Gastrocnemius medialis (tissue), 4 donors: ENCODE measurements at regions not wholly inside any gene's neighbourhood (a gene's known extent, or its start where the extent isn't known, plus 50 kb on each side); places are given as distances from the start of the nearest gene placed in this dataset.

Experiments used
- ATAC-seq, 2 donors: fragments of 150-250 bp; one replicate each; pipeline ENCODE4 v1.9.1; 2016
- DNase-seq, 2 donors: peaks; one replicate each; pipeline ENCODE4 v3.0.0-alpha.2; 2019
- H3K27ac ChIP-seq, 4 donors: fragments of 200-600 bp; sonication (generic); 1 replicate in 1 of 4; 2 replicates in 3 of 4; pipeline ENCODE4 v1.5.1; 2016 to 2018; ENCODE audit warnings: mild to moderate bottlenecking in 2 of 4, moderate library complexity in 1 of 4
- H3K27me3 ChIP-seq, 3 donors: fragments of 200-600 bp; sonication (generic) in 2 of 3; 1 replicate in 1 of 3; 2 replicates in 2 of 3; pipeline versions ENCODE4 v1.5.1 to v1.6.0; 2016 to 2019; ENCODE audit warnings: mild to moderate bottlenecking in 1 of 3, moderate library complexity in 1 of 3
- H3K36me3 ChIP-seq, 2 donors: fragments of 200-600 bp; sonication (generic) in 1 of 2; one replicate each; pipeline ENCODE4 v1.5.1; 2017 to 2018
- H3K4me1 ChIP-seq, 2 donors: fragments of 200-600 bp; sonication (generic) in 1 of 2; one replicate each; pipeline ENCODE4 v1.5.1; 2016 to 2017; ENCODE audit warnings: mild to moderate bottlenecking in 2 of 2
- H3K4me3 ChIP-seq, 4 donors: fragments of 200-600 bp; sonication (generic) in 3 of 4; 1 replicate in 1 of 4; 2 replicates in 3 of 4; pipeline ENCODE4 v1.5.1; 2016 to 2019; ENCODE audit warnings: mild to moderate bottlenecking in 2 of 4
- H3K9me3 ChIP-seq, 3 donors: fragments of 200-600 bp; sonication (generic) in 2 of 3; 1 replicate in 1 of 3; 2 replicates in 2 of 3; pipeline ENCODE4 v1.5.1; 2016 to 2019
- POLR2A ChIP-seq, 2 donors: fragments of 450-650 bp; IDR thresholded peaks; one replicate each; pipeline ENCODE4 v1.6.1; 2017; ENCODE audit warnings: antibody characterized with exemption in 2 of 2, mild to moderate bottlenecking in 2 of 2, moderate library complexity in 2 of 2
- in situ Hi-C, 4 donors: fragments of 200-750 bp; cut with MboI; loops; one replicate each; pipeline versions ENCODE4 v1.15.0 to v1.8.0; 2017; ENCODE audit warnings: low sequenced_read_pairs in 4 of 4
- intact Hi-C: fragments of 100-400 bp; cut with DNase I; formaldehyde crosslinking; loops from one replicate; pipeline ENCODE4 v1.15.1; 2023; ENCODE audit warnings: low total_unique reads
- TF ChIP-seq, protein P1 (sequence below), 5 experiments: fragments of 450-650 bp in 3 of 5; fragments of 200-600 bp in 2 of 5; sonication (generic) in 2 of 5; IDR thresholded peaks in 4 of 5; conservative IDR thresholded peaks in 1 of 5; 1 replicate in 4 of 5; 2 replicates in 1 of 5; pipeline ENCODE4 v1.5.1; 2016 to 2019; ENCODE audit warnings: antibody characterized with exemption in 5 of 5, mild to moderate bottlenecking in 3 of 5, moderate library complexity in 3 of 5

DNA sequence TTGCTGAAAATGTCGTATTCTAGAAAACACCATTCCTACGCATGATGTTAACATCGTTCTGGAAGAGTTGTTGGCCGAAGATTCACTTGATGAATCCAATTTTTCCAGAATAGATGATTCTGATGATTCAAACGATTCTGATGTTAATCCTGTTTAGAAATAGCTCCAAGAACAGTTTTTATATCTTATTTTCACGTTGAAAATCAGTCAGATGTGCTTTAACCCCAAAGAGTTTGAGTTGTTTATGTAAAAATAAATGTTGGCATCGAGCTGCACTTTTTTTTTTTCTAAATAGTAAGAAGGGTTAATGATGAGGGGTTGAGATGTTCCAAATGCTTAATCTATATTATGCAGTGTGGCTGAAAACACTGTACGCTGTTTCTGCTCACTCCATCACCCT lies 99.9 kb upstream of the LINC00305 start:
- in situ Hi-C loops (no loop called here), intact Hi-C loops (no loop called here)
- H3K4me1 ChIP-seq = no peaks in the 10 kb centered on the region
- H3K27me3 ChIP-seq = no peaks in the 10 kb centered on the region
- no peaks in the 10 kb centered on the region for H3K9me3 ChIP-seq
- ATAC-seq (no peak), DNase-seq (no peak)
- no peak overlapping the region for H3K27ac ChIP-seq
- TF ChIP-seq, protein P1, sequence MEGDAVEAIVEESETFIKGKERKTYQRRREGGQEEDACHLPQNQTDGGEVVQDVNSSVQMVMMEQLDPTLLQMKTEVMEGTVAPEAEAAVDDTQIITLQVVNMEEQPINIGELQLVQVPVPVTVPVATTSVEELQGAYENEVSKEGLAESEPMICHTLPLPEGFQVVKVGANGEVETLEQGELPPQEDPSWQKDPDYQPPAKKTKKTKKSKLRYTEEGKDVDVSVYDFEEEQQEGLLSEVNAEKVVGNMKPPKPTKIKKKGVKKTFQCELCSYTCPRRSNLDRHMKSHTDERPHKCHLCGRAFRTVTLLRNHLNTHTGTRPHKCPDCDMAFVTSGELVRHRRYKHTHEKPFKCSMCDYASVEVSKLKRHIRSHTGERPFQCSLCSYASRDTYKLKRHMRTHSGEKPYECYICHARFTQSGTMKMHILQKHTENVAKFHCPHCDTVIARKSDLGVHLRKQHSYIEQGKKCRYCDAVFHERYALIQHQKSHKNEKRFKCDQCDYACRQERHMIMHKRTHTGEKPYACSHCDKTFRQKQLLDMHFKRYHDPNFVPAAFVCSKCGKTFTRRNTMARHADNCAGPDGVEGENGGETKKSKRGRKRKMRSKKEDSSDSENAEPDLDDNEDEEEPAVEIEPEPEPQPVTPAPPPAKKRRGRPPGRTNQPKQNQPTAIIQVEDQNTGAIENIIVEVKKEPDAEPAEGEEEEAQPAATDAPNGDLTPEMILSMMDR (IDR thresholded peaks at IDR 0.05 in 4 of 5, conservative IDR thresholded peaks at IDR 0.05 in 1 of 5) = no peak
- no peak for TF ChIP-seq POLR2A (IDR thresholded peaks at IDR 0.05)
- H3K4me3 ChIP-seq = no peak overlapping the region
- no peaks in the 10 kb centered on the region for H3K36me3 ChIP-seq

DNA sequence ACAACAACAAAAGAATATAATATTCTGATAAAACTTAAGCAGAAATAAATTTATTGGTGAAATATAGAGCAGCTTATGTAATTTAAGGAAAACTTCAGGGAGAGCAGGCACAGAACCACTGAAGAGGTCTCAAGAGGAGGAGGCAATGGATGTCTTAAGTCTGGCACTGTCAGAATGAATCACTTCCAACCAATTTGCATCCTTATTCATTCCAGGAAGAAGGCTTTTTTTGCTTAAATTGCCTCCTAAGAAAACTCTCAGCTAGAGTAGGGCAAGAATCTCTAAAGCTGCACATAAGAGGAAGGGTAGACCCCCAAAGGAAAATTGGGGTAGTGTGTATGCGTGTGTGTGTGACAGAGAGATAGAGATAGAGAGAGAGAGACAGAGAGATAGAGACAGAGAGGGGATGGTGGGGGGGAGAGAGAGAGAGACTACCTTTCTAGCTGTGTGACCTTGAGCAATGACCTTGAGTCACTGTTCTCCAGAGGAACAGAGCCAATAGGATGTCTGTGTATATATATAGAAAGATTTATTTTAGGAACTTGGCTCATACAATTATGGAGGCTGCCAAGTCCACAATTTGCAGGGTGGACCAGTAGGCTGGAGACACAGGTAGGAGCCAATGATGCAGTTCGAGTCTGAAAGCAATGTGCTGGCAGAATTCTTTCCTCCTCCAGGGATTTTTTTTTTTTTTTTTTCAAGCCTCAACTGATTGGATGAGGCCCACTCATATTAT lies 96.4 kb upstream of the LINC00305 start:
- Histone ChIP-seq H3K9me3 (no peaks in the 10 kb centered on the region), H3K27ac (no peak overlapping the region), H3K4me1 (no peaks in the 10 kb centered on the region), H3K36me3 (no peaks in the 10 kb centered on the region), H3K27me3 (no peaks in the 10 kb centered on the region), H3K4me3 (no peak overlapping the region)
- DNase-seq (no peak), ATAC-seq (no peak)
- TF ChIP-seq, protein P1 (IDR thresholded peaks at IDR 0.05 in 4 of 5, conservative IDR thresholded peaks at IDR 0.05 in 1 of 5) = no peak
- no peak for TF ChIP-seq POLR2A (IDR thresholded peaks at IDR 0.05)
- in situ Hi-C loops = no loop called here
- intact Hi-C loops = no loop called here

DNA sequence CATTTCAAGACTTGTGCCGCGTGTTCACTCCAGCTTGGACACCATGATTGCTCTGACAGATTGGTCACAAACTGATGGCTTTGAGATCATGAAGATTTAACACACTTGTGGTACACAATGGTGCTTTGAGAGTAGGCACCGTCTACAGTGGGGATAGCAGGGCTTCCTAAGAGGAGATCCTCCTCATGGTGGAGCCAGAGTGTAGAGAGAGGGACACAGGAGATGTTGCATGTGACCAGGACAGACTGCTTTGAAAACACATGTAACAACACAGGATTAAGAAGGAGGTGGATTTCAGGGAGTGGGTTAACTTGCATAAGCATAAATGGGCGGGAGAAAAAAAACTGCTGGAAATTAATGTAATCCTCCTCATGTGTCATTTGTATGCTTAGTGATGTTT lies 95.7 kb upstream of the LINC00305 start:
- DNase-seq (no peak), ATAC-seq (no peak)
- no peak overlapping the region for H3K4me3 ChIP-seq
- H3K27me3 ChIP-seq = no peaks in the 10 kb centered on the region
- H3K27ac ChIP-seq = no peak overlapping the region
- no peaks in the 10 kb centered on the region for H3K36me3 ChIP-seq
- intact Hi-C loops (no loop called here), in situ Hi-C loops (no loop called here)
- TF ChIP-seq, protein P1 (IDR thresholded peaks at IDR 0.05 in 4 of 5, conservative IDR thresholded peaks at IDR 0.05 in 1 of 5) = no peak
- TF ChIP-seq POLR2A (IDR thresholded peaks at IDR 0.05) = no peak
- no peaks in the 10 kb centered on the region for H3K9me3 ChIP-seq
- H3K4me1 ChIP-seq = no peaks in the 10 kb centered on the region

DNA sequence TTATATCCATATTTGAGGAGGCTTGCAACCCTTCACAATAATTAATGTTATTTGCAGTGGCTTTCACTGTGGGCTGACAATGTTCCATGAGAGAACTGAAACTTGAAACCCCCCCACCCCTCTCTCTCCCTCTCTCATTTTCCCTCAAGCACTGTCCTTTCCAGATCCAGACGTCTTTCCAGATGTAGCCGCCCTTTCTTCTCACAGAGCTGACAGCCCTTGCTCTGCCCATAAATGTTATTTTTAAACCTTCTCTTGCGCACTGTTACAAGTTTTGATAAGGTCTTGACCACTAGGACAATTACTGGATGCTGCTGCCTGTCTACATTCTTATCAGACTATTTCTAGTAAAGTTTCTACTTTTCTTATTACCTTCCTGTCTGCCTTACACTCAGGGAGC lies 91.4 kb upstream of the LINC00305 start:
- in situ Hi-C loops = no loop called here
- TF ChIP-seq, protein P1 (IDR thresholded peaks at IDR 0.05 in 4 of 5, conservative IDR thresholded peaks at IDR 0.05 in 1 of 5) = no peak
- no peak for TF ChIP-seq POLR2A (IDR thresholded peaks at IDR 0.05)
- intact Hi-C loops = no loop called here
- no peak for ATAC-seq
- DNase-seq = no peak
- Histone ChIP-seq H3K36me3 (no peaks in the 10 kb centered on the region), H3K9me3 (no peaks in the 10 kb centered on the region), H3K27ac (no peak overlapping the region), H3K27me3 (no peaks in the 10 kb centered on the region), H3K4me1 (no peaks in the 10 kb centered on the region), H3K4me3 (no peak overlapping the region)

DNA sequence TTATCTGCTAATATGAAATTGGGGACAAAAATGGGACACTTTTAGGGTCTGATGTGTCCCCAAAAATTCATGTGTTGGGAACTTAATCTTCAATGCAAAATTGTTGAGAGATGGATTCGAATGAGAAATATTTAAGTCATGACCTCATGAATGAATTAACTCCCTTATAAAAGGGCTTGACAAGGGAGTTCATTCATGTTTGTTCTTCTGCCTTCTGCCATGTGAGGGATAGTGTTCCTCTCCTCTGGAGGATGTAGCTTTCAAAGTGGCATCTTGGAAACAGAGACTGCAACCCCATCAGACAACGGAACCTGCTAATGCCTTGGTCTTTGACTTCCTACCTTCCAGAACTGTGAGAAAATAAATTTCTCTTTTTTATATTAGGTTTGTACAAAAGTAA lies 89.2 kb upstream of the LINC00305 start:
- H3K4me1 ChIP-seq = no peaks in the 10 kb centered on the region
- no peak overlapping the region for H3K4me3 ChIP-seq
- H3K36me3 ChIP-seq = no peaks in the 10 kb centered on the region
- no peaks in the 10 kb centered on the region for H3K27me3 ChIP-seq
- in situ Hi-C loops = no loop called here
- no peak for ATAC-seq
- no peak for DNase-seq
- no peak for TF ChIP-seq POLR2A (IDR thresholded peaks at IDR 0.05)
- TF ChIP-seq, protein P1 (IDR thresholded peaks at IDR 0.05 in 4 of 5, conservative IDR thresholded peaks at IDR 0.05 in 1 of 5) = no peak
- H3K9me3 ChIP-seq = no peaks in the 10 kb centered on the region
- intact Hi-C loops = no loop called here
- H3K27ac ChIP-seq = no peak overlapping the region
